Fibroblast of skin of left quadriceps (primary cell): ENCODE measurements at regions not wholly inside any gene's neighbourhood (a gene's known extent, or its start where the extent isn't known, plus 50 kb on each side); places are given as distances from the start of the nearest gene placed in this dataset.

Source experiments
- DNase-seq, 2 experiments: peaks; one replicate each; pipeline ENCODE4 v3.0.0-alpha.2; 2013; ENCODE audit warnings: low read depth in 2 of 2

GRCh38 chr2:9082158-9082557 lies 78.7 kb upstream of the MBOAT2 start:
- no peak for DNase-seq

- no peak for DNase-seq
Measured at GRCh38 chr2:9081750-9082149, 78.3 kb upstream of the MBOAT2 start.

GRCh38 chr2:9078405-9078804 lies 74.9 kb upstream of the MBOAT2 start:
- DNase-seq = no peak

DNA sequence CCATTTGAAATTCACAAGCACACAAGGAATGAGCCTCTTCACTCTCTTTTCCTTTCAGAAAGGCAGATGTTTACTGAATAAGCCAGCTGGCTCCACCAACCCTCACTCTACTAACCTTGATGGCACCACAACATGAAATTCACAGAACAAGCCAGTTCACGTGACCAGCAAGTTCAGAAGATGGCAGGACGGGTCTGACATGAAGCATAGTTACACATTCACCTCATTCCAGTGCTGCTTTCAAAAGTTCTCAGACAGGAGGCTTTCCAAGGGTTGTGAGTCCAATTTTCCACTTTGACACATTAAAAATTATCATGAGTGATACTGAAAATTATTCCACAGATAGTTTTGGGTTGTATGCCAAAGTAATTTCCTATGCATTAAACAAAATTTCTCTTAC lies 74.2 kb upstream of the MBOAT2 start:
- no peak for DNase-seq

GRCh38 chr2:9076755-9077154 lies 73.3 kb upstream of the MBOAT2 start:
- no peak for DNase-seq

- no peak for DNase-seq
Measured at GRCh38 chr2:9076210-9076609, 72.7 kb upstream of the MBOAT2 start.

GRCh38 chr2:9074930-9075329 lies 71.4 kb upstream of the MBOAT2 start:
- DNase-seq = no peak

GRCh38 chr2:9071584-9072124 lies 68.2 kb upstream of the MBOAT2 start:
- no peak for DNase-seq

- no peak for DNase-seq
Measured at GRCh38 chr2:9071032-9071431, 67.5 kb upstream of the MBOAT2 start.

DNA sequence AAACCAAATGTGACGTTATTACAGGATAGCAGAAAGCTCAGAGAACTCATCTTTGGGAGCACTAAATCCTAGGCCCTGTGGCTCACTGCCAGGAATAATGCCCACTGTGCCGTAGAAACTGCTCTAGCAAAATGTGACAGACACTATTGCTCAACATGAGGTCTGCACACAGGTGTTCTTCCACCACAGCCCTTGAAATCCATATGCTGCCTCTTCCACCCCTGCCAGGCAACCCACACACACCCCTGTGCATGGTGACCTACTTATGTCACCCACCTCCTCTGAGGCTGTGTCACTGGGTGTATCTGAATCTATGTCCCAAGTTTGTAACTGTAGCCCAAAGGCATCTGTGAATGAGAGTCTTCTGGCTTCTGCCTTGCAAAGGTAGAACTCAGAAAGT lies 66.1 kb upstream of the MBOAT2 start:
- DNase-seq = no peak

DNA sequence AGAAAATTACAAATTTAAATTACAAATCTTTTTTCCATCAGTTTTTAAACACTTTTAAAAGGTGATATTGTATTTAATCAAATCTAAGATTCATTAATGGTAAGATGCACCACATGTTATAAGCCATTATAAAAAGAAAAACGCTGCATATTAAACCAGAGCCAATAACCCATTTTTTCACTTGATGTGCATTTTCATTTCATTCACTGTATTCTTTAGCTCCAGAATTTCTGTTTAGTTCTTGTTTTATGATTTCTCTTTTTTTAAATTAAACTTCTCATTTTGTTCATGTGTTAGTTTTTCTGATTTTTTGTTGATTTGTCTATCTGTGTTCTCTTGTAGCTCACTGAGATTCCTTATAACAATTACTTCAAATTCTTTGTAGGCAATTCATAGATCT lies 62.4 kb upstream of the MBOAT2 start:
- no peak for DNase-seq

- DNase-seq = no peak
Measured at GRCh38 chr2:9063023-9063606, 59.6 kb upstream of the MBOAT2 start.

DNA sequence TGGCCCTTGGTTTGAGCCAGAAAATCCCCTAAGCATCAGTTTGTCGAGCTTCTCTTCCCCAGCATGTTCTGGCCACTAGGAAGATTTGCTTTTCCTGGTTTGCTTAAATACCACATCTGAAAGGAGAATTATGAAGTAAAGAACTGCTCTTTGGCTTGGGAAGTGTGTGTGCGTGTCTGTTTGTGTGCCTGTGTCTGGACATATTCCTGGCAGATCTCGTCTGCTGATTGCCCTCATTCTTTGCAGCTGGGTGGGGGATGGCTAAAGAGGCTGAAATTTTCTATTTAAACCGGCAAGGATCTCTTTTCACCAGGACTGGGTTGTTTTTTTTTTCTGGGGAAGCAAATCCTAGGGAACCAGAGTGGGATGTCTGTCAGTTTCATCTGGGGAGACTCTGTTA lies 57.3 kb upstream of the MBOAT2 start:
- DNase-seq = no peak

DNA sequence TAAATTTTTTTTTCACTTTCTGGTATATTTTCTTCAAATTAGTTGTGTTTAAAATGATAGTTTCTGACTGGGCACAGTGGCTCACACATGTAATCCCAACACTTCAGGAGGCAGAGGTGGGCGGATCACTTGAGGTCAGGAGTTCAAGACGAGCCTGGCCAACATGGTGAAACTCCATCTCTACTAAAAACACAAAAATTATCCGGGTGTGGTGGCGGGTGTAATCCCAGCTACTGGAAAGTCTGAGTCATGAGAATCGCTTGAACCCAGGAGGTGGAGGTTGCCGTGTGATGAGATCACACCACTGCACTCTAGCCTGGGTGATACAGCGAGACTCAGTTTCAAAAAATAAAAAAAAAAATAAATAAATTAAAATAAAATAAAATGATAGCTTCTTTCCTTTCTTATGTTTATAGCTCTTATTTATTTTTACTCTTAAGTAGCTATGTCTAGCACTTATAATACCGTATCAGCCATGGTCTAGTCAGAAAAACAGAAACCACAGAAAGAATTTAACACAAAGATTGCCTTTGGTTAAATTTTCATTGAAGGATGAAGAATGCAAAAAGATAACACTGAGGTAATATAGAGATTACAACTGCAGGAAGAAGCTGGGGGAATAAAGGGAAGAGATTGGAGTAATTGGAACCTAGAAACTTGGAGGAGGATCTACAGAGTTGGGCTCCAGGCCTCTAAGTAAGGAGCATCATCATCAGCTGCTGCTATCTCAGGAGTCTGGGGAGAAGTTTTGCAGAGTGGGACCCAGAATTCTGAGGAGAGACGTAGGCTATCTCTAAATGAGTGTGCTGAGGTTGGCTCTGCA lies 54.7 kb upstream of the MBOAT2 start:
- DNase-seq = no peak

DNA sequence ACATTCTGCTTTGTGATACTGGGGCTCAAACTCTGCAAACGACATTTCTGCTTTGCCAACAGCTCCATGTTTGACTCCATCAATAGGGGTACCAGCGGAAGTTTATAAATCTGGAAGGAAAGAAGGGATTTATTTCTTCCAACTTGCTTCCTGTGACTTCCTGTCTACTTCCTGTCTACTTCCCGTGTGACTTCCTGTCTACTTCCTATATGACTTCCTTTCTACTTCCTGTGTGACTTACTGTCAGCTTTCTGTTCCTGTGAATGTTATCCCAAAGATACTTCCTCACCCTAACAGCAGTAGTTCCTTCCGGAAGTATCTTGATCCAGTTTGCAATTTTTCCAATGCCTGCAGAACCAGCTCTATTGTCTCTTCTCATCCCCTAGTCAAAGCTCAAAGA lies 52.0 kb upstream of the MBOAT2 start:
- DNase-seq = no peak

GRCh38 chr2:9053534-9053931 lies 50.0 kb upstream of the MBOAT2 start:
- no peak for DNase-seq
